Neuron (in vitro differentiated cells): ENCODE measurements at regions not wholly inside any gene's neighbourhood (a gene's known extent, or its start where the extent isn't known, plus 50 kb on each side); places are given as distances from the start of the nearest gene placed in this dataset.

Source experiments
- H2AFZ ChIP-seq: one replicate; pipeline ENCODE4 v1.6.1; 2013; ENCODE audit warnings: low read depth, mild to moderate bottlenecking, inconsistent platforms, low read length, moderate library complexity
- H3K27me3 ChIP-seq: one replicate; pipeline ENCODE4 v1.6.1; 2013; ENCODE audit warnings: low read length; ENCODE audit not compliant: insufficient read depth
- H3K36me3 ChIP-seq: one replicate; pipeline ENCODE4 v1.6.1; 2013; ENCODE audit warnings: low read length; ENCODE audit not compliant: insufficient read depth
- H3K4me1 ChIP-seq: one replicate; pipeline ENCODE4 v1.6.1; 2013; ENCODE audit warnings: low read length; ENCODE audit not compliant: insufficient read depth
- H3K4me3 ChIP-seq: 2 replicates; pipeline ENCODE4 v1.5.1; 2013; ENCODE audit warnings: mild to moderate bottlenecking, low read length, moderate library complexity
- H3K9me3 ChIP-seq: one replicate; pipeline ENCODE4 v1.6.1; 2013; ENCODE audit warnings: low read length

DNA sequence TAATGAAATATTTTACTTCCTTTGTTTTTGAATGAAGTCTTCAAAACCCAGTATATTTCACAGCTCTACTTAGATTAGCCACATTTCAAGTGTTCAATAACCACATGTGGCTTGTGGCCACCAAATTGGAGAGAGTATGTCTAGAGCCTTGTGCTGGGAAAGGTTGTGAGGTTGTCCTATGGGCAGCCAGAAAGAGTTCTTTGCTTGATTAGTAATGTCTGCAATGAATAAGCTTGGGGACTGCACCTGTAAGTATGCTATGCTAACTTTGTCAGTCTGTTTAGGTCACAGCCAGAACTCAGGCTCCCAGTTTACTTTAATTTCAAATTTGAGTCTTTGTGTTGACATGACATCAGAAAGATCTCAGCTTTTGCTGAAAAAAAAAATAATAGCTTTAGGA is 294.9 kb upstream of the SOX14 start:
- H3K4me3 ChIP-seq, result no peak overlapping the region
- H3K9me3 ChIP-seq, result no peaks in the 10 kb centered on the region
- H3K36me3 ChIP-seq, result no peaks in the 10 kb centered on the region
- H3K27me3 ChIP-seq, result no peaks in the 10 kb centered on the region
- peaks cover 5% of the 10 kb centered on the region for H3K4me1 ChIP-seq
- no peak overlapping the region for H2AFZ ChIP-seq

DNA sequence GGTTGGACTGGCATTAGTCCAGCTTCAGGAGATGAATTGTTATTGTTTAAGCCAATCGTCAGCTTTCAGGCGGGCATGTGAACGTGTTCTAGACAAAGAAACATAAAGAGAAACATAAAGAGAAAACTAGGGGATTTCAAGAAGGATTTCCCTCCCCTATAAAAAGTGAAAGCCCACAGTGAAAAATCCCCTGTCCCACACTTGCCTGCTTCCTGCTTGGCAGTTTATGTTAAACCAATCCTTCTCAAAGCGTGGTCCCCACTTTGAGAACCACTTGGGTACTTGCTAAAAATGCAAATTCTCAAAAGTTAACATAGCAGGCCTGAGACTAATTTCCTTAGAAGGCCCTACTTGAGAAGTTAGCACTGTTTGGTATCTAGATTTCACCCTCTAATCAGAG is 293.0 kb upstream of the SOX14 start:
- Histone ChIP-seq H3K27me3 (no peaks in the 10 kb centered on the region), H3K4me3 (no peak overlapping the region)

DNA sequence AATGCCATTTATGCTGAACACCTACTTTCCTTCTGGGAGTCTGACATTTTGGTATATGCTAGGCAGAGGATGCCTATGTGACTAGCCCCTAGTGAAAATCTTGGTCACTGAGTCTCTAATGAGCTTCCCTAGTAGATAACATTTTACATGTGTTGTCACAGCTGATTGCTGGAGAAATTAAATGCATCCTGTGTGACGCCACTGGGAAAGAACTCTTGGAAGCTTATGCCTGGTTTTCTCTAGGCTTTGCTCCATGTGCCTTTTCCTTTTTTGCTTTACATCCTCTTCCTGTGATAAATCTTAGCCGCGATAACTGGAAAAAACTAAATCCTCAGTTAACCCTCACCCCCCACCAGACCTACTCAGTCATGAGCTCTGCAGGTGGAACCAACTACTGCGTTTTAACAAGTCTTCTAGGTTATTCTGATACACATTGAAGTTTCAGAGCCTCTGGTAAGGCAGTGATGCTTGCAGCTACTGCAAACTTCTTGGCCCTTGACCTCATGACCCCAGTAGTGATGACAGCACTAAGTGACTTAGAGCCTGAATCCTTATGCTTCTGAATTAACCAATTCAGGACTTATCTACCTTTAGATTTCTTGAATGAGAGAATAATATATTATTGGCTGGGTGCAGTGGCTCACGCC is 292.4 kb upstream of the SOX14 start:
- Histone ChIP-seq H3K4me1 (peaks cover 5% of the 10 kb centered on the region), H3K9me3 (no peaks in the 10 kb centered on the region), H3K27me3 (no peaks in the 10 kb centered on the region), H3K4me3 (no peak overlapping the region), H3K36me3 (no peaks in the 10 kb centered on the region), H2AFZ (no peak overlapping the region)

More for the DNA sequence above, 293.0 kb upstream of the SOX14 start:
- Histone ChIP-seq H2AFZ (no peak overlapping the region), H3K9me3 (no peaks in the 10 kb centered on the region), H3K4me1 (peaks cover 5% of the 10 kb centered on the region), H3K36me3 (no peaks in the 10 kb centered on the region)

DNA sequence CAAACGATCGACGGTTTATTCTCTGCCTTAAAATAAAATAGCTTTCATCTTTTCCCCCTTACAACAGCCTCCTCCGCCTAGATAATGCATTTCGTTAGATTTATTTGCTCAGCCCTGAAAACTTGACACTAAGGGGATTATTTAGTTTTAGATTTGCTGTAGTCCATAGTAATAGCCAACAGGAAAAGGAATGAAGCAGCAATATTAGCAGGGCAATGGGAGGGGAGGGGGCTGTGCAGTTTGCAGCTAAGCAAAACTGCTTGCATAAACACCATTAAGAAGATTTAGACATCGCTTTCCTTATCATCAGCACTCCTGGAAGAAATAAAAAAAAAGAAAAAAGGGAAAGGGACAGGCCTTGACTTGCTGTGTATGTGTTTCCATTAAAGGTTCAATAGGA is 286.5 kb upstream of the SOX14 start:
- Histone ChIP-seq H2AFZ (no peak overlapping the region), H3K27me3 (no peaks in the 10 kb centered on the region), H3K36me3 (no peaks in the 10 kb centered on the region), H3K4me1 (no peaks in the 10 kb centered on the region), H3K4me3 (no peak overlapping the region), H3K9me3 (no peaks in the 10 kb centered on the region)

DNA sequence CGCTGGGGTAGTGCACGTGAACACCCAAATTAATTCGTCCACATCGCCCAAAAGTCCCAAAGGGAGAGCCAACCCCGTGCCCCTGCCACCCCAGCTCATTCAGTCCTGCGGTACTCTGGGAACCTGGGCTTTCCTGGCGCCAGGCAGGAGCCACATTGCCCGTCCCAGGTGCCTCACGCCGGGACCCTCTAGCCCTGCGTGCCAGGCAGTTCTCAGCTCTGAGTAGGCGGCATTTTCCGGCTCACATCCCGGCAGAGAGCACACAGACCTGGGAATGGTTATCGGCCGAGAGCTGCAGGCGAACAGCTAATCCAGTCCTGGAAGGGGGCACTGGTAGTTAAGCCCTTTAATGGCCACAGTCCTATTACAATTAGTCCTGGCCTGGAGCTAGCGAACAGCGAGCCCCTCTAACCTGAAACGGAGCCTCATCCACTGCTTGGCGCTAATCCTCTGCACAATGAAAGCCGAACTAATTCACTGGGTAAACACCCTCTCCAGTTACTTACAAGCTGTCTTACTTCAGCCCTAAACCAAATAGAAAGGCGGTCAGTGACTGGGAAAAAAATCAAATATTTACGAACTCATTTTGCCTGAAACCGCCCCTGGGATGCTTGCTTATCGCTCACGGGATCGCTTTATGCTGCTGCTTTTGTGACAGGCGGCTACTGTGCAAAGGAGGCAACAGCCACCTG is 254.6 kb upstream of the SOX14 start:
- Histone ChIP-seq H3K9me3 (no peaks in the 10 kb centered on the region), H3K27me3 (no peaks in the 10 kb centered on the region), H3K4me1 (no peaks in the 10 kb centered on the region), H3K4me3 (no peak overlapping the region), H3K36me3 (no peaks in the 10 kb centered on the region), H2AFZ (no peak overlapping the region)

DNA sequence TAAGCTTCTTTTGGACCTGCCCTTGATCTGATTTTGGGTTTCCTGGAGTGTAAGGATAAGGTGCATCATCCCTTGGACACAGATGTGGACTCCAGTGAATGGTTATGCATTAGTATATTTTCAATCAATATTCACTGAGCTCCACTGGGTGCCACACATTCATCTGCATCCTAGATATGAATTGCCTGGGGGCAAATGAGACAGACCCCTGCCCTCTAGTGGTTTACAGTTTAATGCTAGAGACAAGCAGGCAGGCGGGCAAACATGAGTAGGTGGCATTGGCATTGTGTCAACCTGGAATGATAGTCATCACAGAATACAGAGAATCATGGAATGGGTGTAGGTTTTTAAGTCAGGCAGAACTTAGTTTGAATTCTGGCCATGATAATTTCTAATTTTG is 252.5 kb upstream of the SOX14 start:
- no peaks in the 10 kb centered on the region for H3K4me1 ChIP-seq
- H3K27me3 ChIP-seq, result no peaks in the 10 kb centered on the region
- H2AFZ ChIP-seq, result no peak overlapping the region
- no peak overlapping the region for H3K4me3 ChIP-seq
- no peaks in the 10 kb centered on the region for H3K9me3 ChIP-seq
- no peaks in the 10 kb centered on the region for H3K36me3 ChIP-seq

DNA sequence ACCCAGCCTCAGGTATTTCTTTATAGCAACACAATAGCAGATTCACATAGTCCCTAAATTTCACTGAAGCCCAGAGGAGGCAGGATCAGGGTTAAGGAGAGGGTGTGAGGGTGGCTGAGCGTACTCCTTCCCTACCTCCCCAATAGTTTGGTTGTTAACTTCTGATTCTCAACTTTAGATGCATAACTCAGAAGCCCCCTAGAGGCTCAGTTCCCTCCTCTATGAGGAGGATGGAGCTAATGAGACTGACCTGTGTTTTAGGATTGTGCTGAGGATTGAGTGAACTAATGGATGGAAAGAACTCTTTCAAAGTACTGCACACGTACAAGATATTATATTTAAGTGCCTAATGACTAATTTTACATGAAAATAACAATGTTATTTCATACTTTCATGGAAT is 249.3 kb upstream of the SOX14 start:
- no peaks in the 10 kb centered on the region for H3K36me3 ChIP-seq
- H2AFZ ChIP-seq, result no peak overlapping the region
- H3K27me3 ChIP-seq, result no peaks in the 10 kb centered on the region
- no peaks in the 10 kb centered on the region for H3K9me3 ChIP-seq
- no peaks in the 10 kb centered on the region for H3K4me1 ChIP-seq
- no peak overlapping the region for H3K4me3 ChIP-seq

DNA sequence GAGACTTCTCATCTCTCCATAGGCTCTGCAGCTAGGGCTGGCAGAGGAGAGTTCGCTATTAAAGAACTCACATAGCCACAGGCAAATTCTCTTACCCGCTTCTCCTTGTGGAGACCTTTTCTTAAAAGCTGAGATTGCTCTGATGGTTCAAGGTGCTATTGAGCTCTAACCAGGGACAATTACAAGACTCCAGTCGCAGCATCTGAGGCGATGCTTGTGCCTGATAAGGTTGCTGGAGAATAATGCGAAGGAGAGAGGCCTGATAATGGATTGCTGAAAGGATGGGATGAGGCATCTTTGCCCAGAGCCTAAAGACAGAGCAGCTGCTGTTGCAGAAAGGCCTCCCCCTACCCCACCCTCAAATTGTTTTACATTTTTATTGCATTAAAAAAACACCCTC is 244.5 kb upstream of the SOX14 start:
- no peaks in the 10 kb centered on the region for H3K27me3 ChIP-seq
- no peaks in the 10 kb centered on the region for H3K9me3 ChIP-seq
- no peaks in the 10 kb centered on the region for H3K36me3 ChIP-seq
- H2AFZ ChIP-seq, result no peak overlapping the region
- H3K4me1 ChIP-seq, result no peaks in the 10 kb centered on the region
- H3K4me3 ChIP-seq, result no peak overlapping the region

DNA sequence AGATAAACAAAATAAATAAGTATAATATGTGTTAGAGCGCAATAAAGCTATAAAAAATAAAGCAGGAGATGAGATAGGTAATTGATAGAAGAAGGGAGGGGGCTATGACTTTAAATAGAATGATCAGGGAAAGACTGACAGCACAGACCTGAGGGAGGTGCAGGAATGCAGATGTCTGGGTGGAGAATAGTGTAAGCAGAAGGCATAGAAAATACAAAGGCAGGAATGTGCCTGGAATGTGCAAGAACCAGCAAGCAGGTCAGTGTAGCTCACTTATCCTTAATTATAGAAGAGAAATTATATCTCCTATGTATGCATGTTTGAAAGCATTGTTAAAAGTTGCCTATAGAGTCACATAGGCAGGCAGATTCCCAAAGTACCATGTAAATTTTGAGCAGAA is 239.4 kb upstream of the SOX14 start:
- H3K36me3 ChIP-seq, result no peaks in the 10 kb centered on the region
- no peaks in the 10 kb centered on the region for H3K4me1 ChIP-seq
- no peak overlapping the region for H2AFZ ChIP-seq
- no peaks in the 10 kb centered on the region for H3K27me3 ChIP-seq
- H3K4me3 ChIP-seq, result no peak overlapping the region
- no peaks in the 10 kb centered on the region for H3K9me3 ChIP-seq

DNA sequence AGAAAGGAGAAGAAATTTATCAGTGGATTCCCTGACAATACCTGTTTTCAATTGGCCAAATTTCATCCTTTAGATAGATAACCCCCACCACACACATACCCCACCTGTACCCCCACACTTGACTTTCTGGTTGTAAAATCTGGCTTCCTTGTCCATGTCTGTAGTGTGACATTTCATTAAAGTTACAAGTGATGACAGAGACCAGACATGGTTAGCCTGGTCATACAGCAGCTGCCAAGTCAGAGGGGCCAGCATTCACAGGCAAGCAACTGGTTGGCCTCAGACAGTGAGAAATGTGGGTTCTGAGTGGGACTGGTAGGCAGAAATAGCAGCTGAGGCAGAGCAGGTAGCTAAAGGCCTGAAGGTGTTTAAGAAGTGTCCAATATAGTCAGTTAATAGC is 238.6 kb upstream of the SOX14 start:
- Histone ChIP-seq H3K4me1 (no peaks in the 10 kb centered on the region), H2AFZ (no peak overlapping the region), H3K36me3 (no peaks in the 10 kb centered on the region), H3K27me3 (no peaks in the 10 kb centered on the region), H3K9me3 (no peaks in the 10 kb centered on the region), H3K4me3 (no peak overlapping the region)

DNA sequence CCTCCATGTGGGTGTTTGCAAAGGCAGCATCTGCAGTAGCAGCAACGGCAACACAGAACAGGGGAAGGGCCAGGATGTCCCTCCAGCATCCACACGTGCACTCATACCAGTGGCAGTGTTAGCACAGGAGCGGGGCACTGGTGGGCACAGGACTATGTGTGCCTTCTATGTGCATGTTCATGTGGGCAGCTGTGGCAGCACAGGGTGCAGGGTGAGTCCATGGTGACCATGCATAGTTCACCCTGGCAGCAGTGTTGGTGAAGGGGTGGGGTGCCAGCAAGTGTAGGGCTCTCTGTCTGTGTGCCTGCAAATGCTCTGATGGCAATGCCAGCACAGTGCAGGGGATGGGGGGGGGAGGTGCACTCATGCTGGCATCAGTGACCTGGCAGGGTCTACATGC is 222.1 kb upstream of the SOX14 start:
- Histone ChIP-seq H3K9me3 (no peaks in the 10 kb centered on the region), H2AFZ (no peak overlapping the region), H3K27me3 (no peaks in the 10 kb centered on the region), H3K4me3 (no peak overlapping the region), H3K4me1 (no peaks in the 10 kb centered on the region), H3K36me3 (no peaks in the 10 kb centered on the region)

DNA sequence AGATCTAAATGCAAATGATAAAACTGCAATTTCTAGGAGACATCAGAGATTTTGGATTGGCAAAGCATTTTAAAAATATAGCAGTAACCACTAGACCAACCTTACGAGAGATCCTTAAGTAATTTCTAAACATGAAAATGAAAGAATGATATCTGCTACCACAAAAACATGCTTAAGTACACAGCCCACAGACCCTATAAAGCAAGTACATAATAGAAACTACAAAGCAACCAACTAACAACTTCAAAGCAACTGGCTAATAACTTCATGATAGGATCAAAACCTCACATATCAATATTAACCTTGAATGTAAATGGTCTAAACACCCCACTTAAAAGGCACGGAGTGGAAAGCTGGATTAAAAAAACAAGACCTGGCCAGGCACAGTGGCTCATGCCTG is 209.9 kb upstream of the SOX14 start:
- Histone ChIP-seq H3K27me3 (no peaks in the 10 kb centered on the region), H3K36me3 (no peaks in the 10 kb centered on the region), H3K9me3 (no peaks in the 10 kb centered on the region)

DNA sequence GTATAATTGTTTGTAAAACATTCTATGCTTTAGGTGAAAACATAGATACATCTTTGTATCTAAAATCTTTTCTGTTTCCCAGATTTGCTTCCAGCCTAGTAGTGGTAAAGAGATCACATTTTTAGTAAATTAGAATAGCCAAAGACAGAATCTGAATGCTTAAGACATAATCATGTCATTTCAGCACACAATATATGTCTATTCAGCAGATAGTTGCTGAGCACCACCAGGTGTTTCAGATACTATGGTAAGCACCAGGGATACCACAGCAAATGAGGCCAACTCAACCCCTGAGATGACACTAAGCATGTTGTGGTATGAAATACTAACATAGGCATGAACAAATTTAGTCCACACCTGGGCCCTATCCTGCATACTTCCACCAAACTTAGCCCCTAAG is 195.2 kb upstream of the SOX14 start:
- Histone ChIP-seq H2AFZ (no peak overlapping the region), H3K36me3 (no peaks in the 10 kb centered on the region), H3K27me3 (no peaks in the 10 kb centered on the region), H3K9me3 (no peaks in the 10 kb centered on the region), H3K4me1 (no peaks in the 10 kb centered on the region), H3K4me3 (no peak overlapping the region)

More for the DNA sequence above, 209.9 kb upstream of the SOX14 start:
- Histone ChIP-seq H3K4me3 (no peak overlapping the region), H3K4me1 (no peaks in the 10 kb centered on the region), H2AFZ (no peak overlapping the region)

DNA sequence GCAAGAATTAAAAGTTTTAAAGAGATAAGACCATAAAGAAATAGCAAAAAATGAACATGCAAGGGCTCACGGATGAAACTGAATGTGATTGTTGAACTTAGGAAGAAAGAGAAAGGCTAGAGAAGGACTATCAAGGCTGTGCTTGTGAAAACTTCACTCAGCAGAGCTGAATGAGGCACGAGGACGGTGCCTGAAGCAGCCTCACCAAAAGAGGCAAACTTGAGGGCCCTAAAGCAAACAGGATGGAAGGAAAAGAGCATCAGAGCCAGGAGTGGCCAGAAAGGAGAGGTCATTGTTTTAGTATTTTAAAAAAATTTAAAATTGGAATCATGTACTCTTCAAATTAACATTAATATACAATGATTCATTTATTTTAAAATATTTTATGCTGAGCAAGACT is 191.2 kb upstream of the SOX14 start:
- no peaks in the 10 kb centered on the region for H3K36me3 ChIP-seq
- H2AFZ ChIP-seq, result no peak overlapping the region
- no peaks in the 10 kb centered on the region for H3K4me1 ChIP-seq
- H3K4me3 ChIP-seq, result no peak overlapping the region
- H3K27me3 ChIP-seq, result no peaks in the 10 kb centered on the region
- no peaks in the 10 kb centered on the region for H3K9me3 ChIP-seq
